HCT116 (cell line): ENCODE measurements at regions not wholly inside any gene's neighbourhood (a gene's known extent, or its start where the extent isn't known, plus 50 kb on each side); places are given as distances from the start of the nearest gene placed in this dataset.

Experiments
- ATAC-seq: fragments of 200-7000 bp; cut with Tn5 transposase; 2 replicates; pipeline ENCODE4 v1.9.1; 2020; ENCODE audit warnings: mild to moderate bottlenecking, moderate library complexity
- BruUV-seq: library from RNA; stranded (reverse); fragments of 400-500 nt; replicated peaks from 2 replicates; lab custom pipeline; 2021; lab: Mats Ljungman, UMichigan
- CTCF ChIA-PET: fragments of 300-600 bp; sonication (Branson Sonifier 250); formaldehyde crosslinking; loops from one replicate; lab custom pipeline; 2021; ENCODE audit warnings: antibody characterized with exemption; lab: Charles Lee
- POLR2A ChIA-PET: fragments of 300-600, 350-600 bp; sonication (Branson Sonifier 250); formaldehyde crosslinking; loops from one replicate; lab custom pipeline; 2021; ENCODE audit warnings: antibody characterized with exemption; lab: Charles Lee
- RAD21 ChIA-PET, 2 experiments: fragments of 300-600 bp; sonication (Branson Sonifier 250); formaldehyde crosslinking; loops; one replicate each; lab custom pipeline; 2023; ENCODE audit warnings: low total read pairs in 2 of 2; ENCODE audit not compliant: uncharacterized antibody in 2 of 2, unreplicated experiment in 2 of 2, low non-redundant PET in 1 of 2; lab: Charles Lee
- DNase-seq: peaks from one replicate; pipeline ENCODE4 v3.0.0-alpha.2; 2010; ENCODE audit warnings: low read depth, low spot score
- H2AFZ ChIP-seq: fragments of 200-600 bp; shearing (Covaris generic), sonication (generic); 2 replicates; pipeline ENCODE4 v1.6.1; 2017; ENCODE audit warnings: low read depth, mixed run types, mixed read lengths, antibody characterized with exemption, low read length; ENCODE audit not compliant: poor library complexity, severe bottlenecking
- H3K27ac ChIP-seq: 2 replicates; pipeline ENCODE4 v1.5.1; 2012; ENCODE audit warnings: low read depth, low read length
- H3K27me3 ChIP-seq: fragments of 200-600 bp; sonication (generic); 2 replicates; pipeline ENCODE4 v1.6.1; 2016; ENCODE audit warnings: mixed run types, low read length, mixed read lengths; ENCODE audit not compliant: insufficient read depth
- H3K36me3 ChIP-seq, 2 experiments: fragments of 200-500 bp in 1 of 2; fragments of 200-600 bp in 1 of 2; sonication (Bioruptor generic) in 1 of 2; sonication (generic) in 1 of 2; 2 replicates each; pipeline versions ENCODE4 v1.5.1 to v1.6.1; 2014 to 2016; ENCODE audit warnings: low read length in 2 of 2, inconsistent platforms in 1 of 2, mixed read lengths in 1 of 2, mixed run types in 1 of 2; ENCODE audit not compliant: insufficient read depth in 2 of 2, control insufficient read depth in 1 of 2
- H3K4me1 ChIP-seq, 2 experiments: fragments of 200-600 bp in 1 of 2; sonication (generic) in 1 of 2; 2 replicates each; pipeline versions ENCODE4 v1.5.1 to v1.6.1; 2012 to 2017; ENCODE audit warnings: low read length in 2 of 2, inconsistent platforms in 1 of 2, mild to moderate bottlenecking in 1 of 2, mixed read lengths in 1 of 2, mixed run types in 1 of 2, moderate library complexity in 1 of 2; ENCODE audit not compliant: insufficient read depth in 2 of 2, control insufficient read depth in 1 of 2
- H3K4me2 ChIP-seq: fragments of 200-600 bp; sonication (generic); 2 replicates; pipeline ENCODE4 v1.6.1; 2017; ENCODE audit warnings: mixed run types, low read length, mixed read lengths
- H3K4me3 ChIP-seq, 2 experiments: fragments of 200-600 bp in 1 of 2; sonication (generic) in 1 of 2; replicated peaks in 1 of 2; 2 replicates each; pipeline ENCODE4 v1.5.1; 2011 to 2016; ENCODE audit warnings: low read length in 2 of 2, control low read depth in 1 of 2, low read depth in 1 of 2, mild to moderate bottlenecking in 1 of 2, mixed read lengths in 1 of 2, mixed run types in 1 of 2
- H3K79me2 ChIP-seq: fragments of 200-600 bp; sonication (generic); 2 replicates; pipeline ENCODE4 v1.6.1; 2017; ENCODE audit warnings: mild to moderate bottlenecking, mixed run types, low read length, moderate library complexity, mixed read lengths; ENCODE audit not compliant: insufficient read depth
- H3K9ac ChIP-seq: fragments of 200-600 bp; sonication (generic); 2 replicates; pipeline ENCODE4 v1.6.1; 2016; ENCODE audit warnings: low read length, mixed read lengths
- H3K9me2 ChIP-seq: fragments of 200-600 bp; sonication (generic), shearing (Covaris generic); 2 replicates; pipeline ENCODE4 v1.6.1; 2017; ENCODE audit warnings: mixed run types, mild to moderate bottlenecking, moderate library complexity; ENCODE audit not compliant: insufficient read depth
- H3K9me3 ChIP-seq, 2 experiments: fragments of 200-500 bp in 1 of 2; fragments of 200-600 bp in 1 of 2; sonication (Bioruptor generic) in 1 of 2; sonication (generic) in 1 of 2; 2 replicates each; pipeline ENCODE4 v1.6.1; 2014 to 2017; ENCODE audit warnings: low read length in 2 of 2, mixed read lengths in 2 of 2, inconsistent platforms in 1 of 2, low read depth in 1 of 2, mild to moderate bottlenecking in 1 of 2, mixed run types in 1 of 2, moderate library complexity in 1 of 2; ENCODE audit not compliant: control insufficient read depth in 1 of 2, insufficient read depth in 1 of 2
- H4K20me1 ChIP-seq: fragments of 200-600 bp; sonication (generic), shearing (Covaris generic); 2 replicates; pipeline ENCODE4 v1.6.1; 2017; ENCODE audit warnings: mixed run types, mild to moderate bottlenecking, moderate library complexity; ENCODE audit not compliant: insufficient read depth
- CBX3 ChIP-seq: IDR thresholded peaks from 2 replicates; pipeline ENCODE4 v1.6.1; 2012; ENCODE audit warnings: low read depth
- CEBPB ChIP-seq: IDR thresholded peaks from 2 replicates; pipeline ENCODE4 v1.6.1; 2012; ENCODE audit warnings: low read depth
- EGR1 ChIP-seq: IDR thresholded peaks from 2 replicates; pipeline ENCODE4 v1.6.1; 2012; ENCODE audit warnings: low read depth
- ELF1 ChIP-seq: IDR thresholded peaks from 2 replicates; pipeline ENCODE4 v1.6.1; 2012; ENCODE audit warnings: low read depth, borderline replicate concordance
- EZH2 ChIP-seq: fragments of 200-600 bp; sonication (generic); IDR thresholded peaks from 2 replicates; pipeline ENCODE4 v1.6.1; 2017; ENCODE audit warnings: antibody characterized with exemption, mixed run types
- JUND ChIP-seq: IDR thresholded peaks from 2 replicates; pipeline ENCODE4 v1.6.1; 2012
- MAX ChIP-seq: IDR thresholded peaks from 2 replicates; pipeline ENCODE4 v1.6.1; 2012
- POLR2A ChIP-seq: IDR thresholded peaks from 2 replicates; pipeline ENCODE4 v1.7.0; 2011; ENCODE audit warnings: borderline replicate concordance; ENCODE audit not compliant: insufficient read depth, insufficient read length; ENCODE audit errors: extremely low read depth
- POLR2AphosphoS5 ChIP-seq: IDR thresholded peaks from 2 replicates; pipeline ENCODE4 v1.6.1; 2011; ENCODE audit warnings: mild to moderate bottlenecking, low read depth, low read length, moderate library complexity
- SIN3A ChIP-seq: IDR thresholded peaks from 2 replicates; pipeline ENCODE4 v1.6.1; 2012; ENCODE audit warnings: low read depth
- SP1 ChIP-seq: IDR thresholded peaks from 2 replicates; pipeline ENCODE4 v1.6.1; 2012; ENCODE audit warnings: low read depth
- SRF ChIP-seq: IDR thresholded peaks from 2 replicates; pipeline ENCODE4 v1.6.1; 2012; ENCODE audit warnings: low read depth
- TCF7L2 ChIP-seq: IDR thresholded peaks from 2 replicates; pipeline ENCODE4 v1.7.0; 2011; ENCODE audit warnings: borderline replicate concordance, inconsistent platforms; ENCODE audit not compliant: insufficient read depth, insufficient read length; ENCODE audit errors: extremely low read depth
- YY1 ChIP-seq: IDR thresholded peaks from 2 replicates; pipeline ENCODE4 v1.6.1; 2011; ENCODE audit warnings: low read length, low read depth, moderate library complexity, mild to moderate bottlenecking; ENCODE audit not compliant: insufficient replicate concordance; ENCODE audit errors: extremely low read depth
- ZFX ChIP-seq: fragments of 450-650 bp; IDR thresholded peaks from 2 replicates; pipeline ENCODE4 v1.6.1; 2017
- ZNF274 ChIP-seq: fragments of 200-500 bp; sonication (Bioruptor generic); IDR thresholded peaks from 2 replicates; pipeline ENCODE4 v1.6.1; 2014; ENCODE audit warnings: mild to moderate bottlenecking, low read depth, low read length, inconsistent platforms
- intact Hi-C: fragments of 100-400 bp; cut with micrococcal nuclease; formaldehyde crosslinking; loops from 2 replicates; pipeline ENCODE4 v1.10.0; 2022
- TF ChIP-seq, protein P1 (sequence below): IDR thresholded peaks from 2 replicates; pipeline ENCODE4 v1.6.1; 2012; ENCODE audit warnings: low read depth
- TF ChIP-seq, protein P2 (sequence below): IDR thresholded peaks from 2 replicates; pipeline ENCODE4 v1.6.1; 2011; ENCODE audit warnings: mild to moderate bottlenecking, low read length, moderate library complexity; ENCODE audit not compliant: insufficient replicate concordance; ENCODE audit errors: extremely low read depth
- TF ChIP-seq, protein P3 (sequence below): IDR thresholded peaks from 2 replicates; pipeline ENCODE4 v1.6.1; 2012
- TF ChIP-seq, protein P4 (sequence below), 3 experiments: fragments of 200-600 bp in 1 of 3; sonication (generic) in 1 of 3; IDR thresholded peaks in 2 of 3; conservative IDR thresholded peaks in 1 of 3; 2 replicates each; pipeline ENCODE4 v1.5.1; 2012 to 2017; ENCODE audit warnings: low read depth in 2 of 3, low read length in 2 of 3, antibody characterized with exemption in 1 of 3, borderline replicate concordance in 1 of 3, control low read depth in 1 of 3, mild to moderate bottlenecking in 1 of 3, mixed read lengths in 1 of 3, mixed run types in 1 of 3, moderate library complexity in 1 of 3; ENCODE audit not compliant: insufficient read depth in 1 of 3

- RAD21 ChIA-PET = no interaction called here
- H3K27me3 ChIP-seq = no peaks in the 10 kb centered on the region
- no peaks in the 10 kb centered on the region for H3K9me2 ChIP-seq
- CTCF ChIA-PET = no interaction called here
- no TSS peak for BruUV-seq
- H3K9ac ChIP-seq = no peak overlapping the region
- H3K4me1 ChIP-seq = no peaks in the 10 kb centered on the region
- no peak overlapping the region for H3K4me3 ChIP-seq
- H3K36me3 ChIP-seq = no peaks in the 10 kb centered on the region
- H2AFZ ChIP-seq = no peak overlapping the region
- H3K27ac ChIP-seq = no peak overlapping the region
- TF ChIP-seq MAX (no peak), SP1 (no peak), EZH2 (no peak), CEBPB (no peak), ELF1 (no peak), ZFX (no peak), TCF7L2 (no peak), CBX3 (no peak), SIN3A (no peak), EGR1 (no peak), JUND (no peak), POLR2A (no peak), YY1 (no peak), ZNF274 (no peak), SRF (no peak), POLR2AphosphoS5 (no peak)
- TF ChIP-seq, protein P1, sequence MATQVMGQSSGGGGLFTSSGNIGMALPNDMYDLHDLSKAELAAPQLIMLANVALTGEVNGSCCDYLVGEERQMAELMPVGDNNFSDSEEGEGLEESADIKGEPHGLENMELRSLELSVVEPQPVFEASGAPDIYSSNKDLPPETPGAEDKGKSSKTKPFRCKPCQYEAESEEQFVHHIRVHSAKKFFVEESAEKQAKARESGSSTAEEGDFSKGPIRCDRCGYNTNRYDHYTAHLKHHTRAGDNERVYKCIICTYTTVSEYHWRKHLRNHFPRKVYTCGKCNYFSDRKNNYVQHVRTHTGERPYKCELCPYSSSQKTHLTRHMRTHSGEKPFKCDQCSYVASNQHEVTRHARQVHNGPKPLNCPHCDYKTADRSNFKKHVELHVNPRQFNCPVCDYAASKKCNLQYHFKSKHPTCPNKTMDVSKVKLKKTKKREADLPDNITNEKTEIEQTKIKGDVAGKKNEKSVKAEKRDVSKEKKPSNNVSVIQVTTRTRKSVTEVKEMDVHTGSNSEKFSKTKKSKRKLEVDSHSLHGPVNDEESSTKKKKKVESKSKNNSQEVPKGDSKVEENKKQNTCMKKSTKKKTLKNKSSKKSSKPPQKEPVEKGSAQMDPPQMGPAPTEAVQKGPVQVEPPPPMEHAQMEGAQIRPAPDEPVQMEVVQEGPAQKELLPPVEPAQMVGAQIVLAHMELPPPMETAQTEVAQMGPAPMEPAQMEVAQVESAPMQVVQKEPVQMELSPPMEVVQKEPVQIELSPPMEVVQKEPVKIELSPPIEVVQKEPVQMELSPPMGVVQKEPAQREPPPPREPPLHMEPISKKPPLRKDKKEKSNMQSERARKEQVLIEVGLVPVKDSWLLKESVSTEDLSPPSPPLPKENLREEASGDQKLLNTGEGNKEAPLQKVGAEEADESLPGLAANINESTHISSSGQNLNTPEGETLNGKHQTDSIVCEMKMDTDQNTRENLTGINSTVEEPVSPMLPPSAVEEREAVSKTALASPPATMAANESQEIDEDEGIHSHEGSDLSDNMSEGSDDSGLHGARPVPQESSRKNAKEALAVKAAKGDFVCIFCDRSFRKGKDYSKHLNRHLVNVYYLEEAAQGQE = no peak
- TF ChIP-seq, protein P2, sequence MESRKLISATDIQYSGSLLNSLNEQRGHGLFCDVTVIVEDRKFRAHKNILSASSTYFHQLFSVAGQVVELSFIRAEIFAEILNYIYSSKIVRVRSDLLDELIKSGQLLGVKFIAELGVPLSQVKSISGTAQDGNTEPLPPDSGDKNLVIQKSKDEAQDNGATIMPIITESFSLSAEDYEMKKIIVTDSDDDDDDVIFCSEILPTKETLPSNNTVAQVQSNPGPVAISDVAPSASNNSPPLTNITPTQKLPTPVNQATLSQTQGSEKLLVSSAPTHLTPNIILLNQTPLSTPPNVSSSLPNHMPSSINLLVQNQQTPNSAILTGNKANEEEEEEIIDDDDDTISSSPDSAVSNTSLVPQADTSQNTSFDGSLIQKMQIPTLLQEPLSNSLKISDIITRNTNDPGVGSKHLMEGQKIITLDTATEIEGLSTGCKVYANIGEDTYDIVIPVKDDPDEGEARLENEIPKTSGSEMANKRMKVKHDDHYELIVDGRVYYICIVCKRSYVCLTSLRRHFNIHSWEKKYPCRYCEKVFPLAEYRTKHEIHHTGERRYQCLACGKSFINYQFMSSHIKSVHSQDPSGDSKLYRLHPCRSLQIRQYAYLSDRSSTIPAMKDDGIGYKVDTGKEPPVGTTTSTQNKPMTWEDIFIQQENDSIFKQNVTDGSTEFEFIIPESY = no peak
- TF ChIP-seq, protein P3, sequence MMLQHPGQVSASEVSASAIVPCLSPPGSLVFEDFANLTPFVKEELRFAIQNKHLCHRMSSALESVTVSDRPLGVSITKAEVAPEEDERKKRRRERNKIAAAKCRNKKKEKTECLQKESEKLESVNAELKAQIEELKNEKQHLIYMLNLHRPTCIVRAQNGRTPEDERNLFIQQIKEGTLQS = no peak
- TF ChIP-seq, protein P4, sequence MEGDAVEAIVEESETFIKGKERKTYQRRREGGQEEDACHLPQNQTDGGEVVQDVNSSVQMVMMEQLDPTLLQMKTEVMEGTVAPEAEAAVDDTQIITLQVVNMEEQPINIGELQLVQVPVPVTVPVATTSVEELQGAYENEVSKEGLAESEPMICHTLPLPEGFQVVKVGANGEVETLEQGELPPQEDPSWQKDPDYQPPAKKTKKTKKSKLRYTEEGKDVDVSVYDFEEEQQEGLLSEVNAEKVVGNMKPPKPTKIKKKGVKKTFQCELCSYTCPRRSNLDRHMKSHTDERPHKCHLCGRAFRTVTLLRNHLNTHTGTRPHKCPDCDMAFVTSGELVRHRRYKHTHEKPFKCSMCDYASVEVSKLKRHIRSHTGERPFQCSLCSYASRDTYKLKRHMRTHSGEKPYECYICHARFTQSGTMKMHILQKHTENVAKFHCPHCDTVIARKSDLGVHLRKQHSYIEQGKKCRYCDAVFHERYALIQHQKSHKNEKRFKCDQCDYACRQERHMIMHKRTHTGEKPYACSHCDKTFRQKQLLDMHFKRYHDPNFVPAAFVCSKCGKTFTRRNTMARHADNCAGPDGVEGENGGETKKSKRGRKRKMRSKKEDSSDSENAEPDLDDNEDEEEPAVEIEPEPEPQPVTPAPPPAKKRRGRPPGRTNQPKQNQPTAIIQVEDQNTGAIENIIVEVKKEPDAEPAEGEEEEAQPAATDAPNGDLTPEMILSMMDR (IDR thresholded peaks at IDR 0.05 in 2 of 3, conservative IDR thresholded peaks at IDR 0.05 in 1 of 3; ENCODE audit: borderline replicate concordance in 1 of 3, insufficient read depth in 1 of 3, low read depth in 2 of 3, low read length in 2 of 3) = no peak
- TF ChIP-seq, all 23 proteins: peak for 0
- Histone ChIP-seq H3K79me2 (no peaks in the 10 kb centered on the region), H3K9me3 (no peaks in the 10 kb centered on the region), H4K20me1 (no peaks in the 10 kb centered on the region), H3K4me2 (no peak overlapping the region)
- intact Hi-C loops = no loop called here
- no peak for ATAC-seq
- no peak for DNase-seq
- POLR2A ChIA-PET = no interaction called here
These were observed 491.6 kb downstream of the PYDC2 start for GRCh38 chr3:191952609-191953008.
